HL-60/S4 treated with retinoic acid at 250 ng/mL for 4 days and 3 days (cell line): ENCODE measurements at regions not wholly inside any gene's neighbourhood (a gene's known extent, or its start where the extent isn't known, plus 50 kb on each side); places are given as distances from the start of the nearest gene placed in this dataset.
"Not testable (repeated sequence)": the region's sequence is repeated elsewhere in the genome, so short reads cannot be mapped to it uniquely, and the experiment has no call there.

Experiments used
- in situ Hi-C: fragments of 300-500 bp; cut with MboI; formaldehyde crosslinking; loops from 2 replicates; pipeline ENCODE4 v1.7.0; 2022; ENCODE audit warnings: low sequenced_read_pairs

DNA sequence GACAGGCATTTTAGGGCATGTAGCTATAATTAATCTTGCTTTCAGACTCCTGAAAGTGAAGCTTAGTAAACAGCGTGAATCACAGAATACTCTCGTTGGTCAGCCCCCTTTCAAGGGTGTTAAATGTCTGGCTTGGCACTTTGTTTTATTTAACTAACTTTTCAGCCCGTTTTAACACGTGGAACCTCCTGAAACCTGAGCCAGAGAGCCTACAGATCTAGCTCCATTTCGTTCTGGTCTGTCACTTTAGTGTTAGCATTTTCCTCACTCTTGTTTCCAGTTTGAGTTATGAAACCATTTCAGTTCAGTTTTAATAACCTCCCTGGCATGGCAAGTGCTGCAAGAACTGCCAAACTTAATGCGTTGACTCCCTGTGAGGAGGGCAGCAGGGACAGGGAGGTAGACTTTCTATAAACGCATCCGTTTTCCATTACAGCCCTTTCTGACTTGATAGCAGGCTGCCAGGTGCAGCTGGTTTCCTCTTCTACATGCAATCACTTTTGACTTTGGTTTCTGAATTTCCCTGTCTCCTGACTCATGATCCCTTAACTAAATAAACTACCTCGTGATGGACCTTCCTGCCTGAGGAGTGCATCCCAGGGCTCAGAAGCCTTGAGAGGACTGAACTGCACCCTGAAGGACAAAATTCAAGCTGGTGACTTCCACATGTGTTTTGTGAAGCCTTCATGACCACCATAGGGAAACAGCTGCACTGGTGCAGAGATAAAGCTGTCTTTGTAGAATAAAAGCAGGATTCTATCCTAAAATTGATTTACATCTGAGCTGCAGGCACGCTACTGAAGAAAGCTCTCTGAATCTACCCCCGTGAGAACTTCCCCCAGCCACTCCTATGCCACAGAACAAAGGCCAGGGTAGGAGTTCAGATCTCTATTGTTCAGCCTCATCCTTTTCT lies 192.6 kb downstream of the DLEU7 start:
- in situ Hi-C loops: no loop called here

DNA sequence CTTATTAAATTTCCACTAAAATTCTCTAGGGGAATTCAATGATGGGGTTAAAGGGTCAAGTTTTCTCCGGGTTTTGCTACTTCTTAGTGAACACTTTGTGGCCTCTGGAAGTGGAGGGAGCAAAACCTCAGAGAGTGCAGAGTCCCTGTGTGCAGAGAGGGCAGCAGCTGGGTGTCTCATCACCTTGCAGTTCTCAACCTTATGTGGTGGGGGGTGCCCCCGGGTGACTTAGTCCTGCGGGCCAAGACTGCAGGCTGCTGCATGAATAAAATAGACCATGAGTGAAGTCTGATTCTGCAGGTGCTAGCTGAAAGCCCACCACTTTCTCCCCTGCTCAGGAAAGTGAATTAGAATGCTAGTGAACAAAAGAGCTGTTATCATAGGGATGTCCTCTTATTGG lies 191.6 kb downstream of the DLEU7 start:
- in situ Hi-C loops: no loop called here

DNA sequence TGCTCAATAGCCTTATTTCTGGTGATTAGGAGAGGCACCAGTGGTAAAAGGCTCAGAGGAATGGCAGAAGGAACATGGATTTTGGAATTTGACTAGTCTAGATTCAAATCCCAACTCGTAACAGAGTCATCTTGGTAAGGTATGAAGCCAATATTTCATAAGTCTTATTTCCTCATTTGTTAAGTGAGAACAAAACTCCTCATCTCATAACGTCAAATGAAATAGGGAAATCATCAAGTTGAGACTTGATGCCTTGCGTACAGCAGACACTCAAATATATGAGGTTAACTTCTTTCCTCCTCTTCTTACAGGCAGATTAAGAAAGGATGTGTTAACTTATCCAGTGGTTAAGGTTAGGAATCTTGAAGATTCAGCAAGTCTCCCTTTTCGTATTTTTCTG lies 189.2 kb downstream of the DLEU7 start:
- in situ Hi-C loops: no loop called here

DNA sequence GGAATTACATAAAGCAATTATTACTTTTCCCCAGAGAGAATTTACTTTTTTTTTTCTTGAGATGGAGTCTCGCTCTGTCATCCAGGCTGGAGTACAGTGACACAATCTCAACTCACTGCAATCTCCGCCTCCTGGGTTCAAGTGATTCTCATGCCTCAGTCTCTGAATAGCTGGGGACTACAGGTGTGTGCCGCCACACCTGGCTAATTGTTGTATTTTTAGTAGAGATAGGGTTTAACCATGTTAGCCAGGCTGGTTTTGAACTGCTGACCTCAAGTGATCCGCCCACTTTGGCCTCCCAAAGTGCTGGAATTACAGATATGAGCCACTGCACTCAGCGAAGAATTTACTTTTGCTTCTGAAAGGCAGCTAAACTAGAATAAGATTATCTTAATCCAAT lies 181.6 kb downstream of the DLEU7 start:
- in situ Hi-C loops: not testable (repeated sequence)

DNA sequence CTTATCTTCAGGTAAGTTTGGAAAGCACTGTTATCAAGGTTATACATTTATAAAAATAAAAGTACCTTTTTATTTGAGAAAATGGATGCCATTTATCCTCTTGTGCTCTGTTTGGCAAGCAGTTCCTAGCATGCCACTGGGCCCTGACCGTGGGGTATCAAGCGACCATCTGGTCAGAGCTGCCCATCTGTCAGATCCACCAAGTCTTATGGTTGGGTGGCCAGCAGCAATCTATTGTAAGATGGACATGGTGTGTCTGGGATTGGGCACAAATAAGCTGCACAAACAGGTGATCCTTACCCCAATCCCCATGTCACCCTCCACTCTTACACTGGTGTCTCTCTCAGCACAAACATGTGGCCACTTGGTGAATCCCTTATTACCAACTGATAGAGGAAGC lies 178.5 kb downstream of the DLEU7 start:
- in situ Hi-C loops: no loop called here

DNA sequence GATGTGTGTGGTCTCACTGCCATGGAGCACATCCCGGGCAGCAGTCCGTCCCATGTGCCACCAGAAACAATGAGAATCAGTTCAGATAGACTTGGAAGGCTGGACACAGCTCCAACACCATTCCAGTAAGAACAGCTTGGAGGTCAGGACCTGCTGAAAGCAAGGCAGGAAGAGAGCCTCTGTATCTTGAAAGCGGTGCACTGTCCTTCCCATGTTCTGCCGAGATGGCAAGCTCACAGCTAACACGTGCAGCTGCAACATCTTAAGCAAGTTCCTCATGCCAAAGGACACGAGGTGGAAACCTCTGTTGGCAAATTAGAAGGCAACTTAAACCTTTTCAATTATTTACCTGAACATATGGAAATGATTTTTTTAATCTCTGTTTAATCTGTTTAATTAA lies 175.4 kb downstream of the DLEU7 start:
- in situ Hi-C loops: no loop called here

DNA sequence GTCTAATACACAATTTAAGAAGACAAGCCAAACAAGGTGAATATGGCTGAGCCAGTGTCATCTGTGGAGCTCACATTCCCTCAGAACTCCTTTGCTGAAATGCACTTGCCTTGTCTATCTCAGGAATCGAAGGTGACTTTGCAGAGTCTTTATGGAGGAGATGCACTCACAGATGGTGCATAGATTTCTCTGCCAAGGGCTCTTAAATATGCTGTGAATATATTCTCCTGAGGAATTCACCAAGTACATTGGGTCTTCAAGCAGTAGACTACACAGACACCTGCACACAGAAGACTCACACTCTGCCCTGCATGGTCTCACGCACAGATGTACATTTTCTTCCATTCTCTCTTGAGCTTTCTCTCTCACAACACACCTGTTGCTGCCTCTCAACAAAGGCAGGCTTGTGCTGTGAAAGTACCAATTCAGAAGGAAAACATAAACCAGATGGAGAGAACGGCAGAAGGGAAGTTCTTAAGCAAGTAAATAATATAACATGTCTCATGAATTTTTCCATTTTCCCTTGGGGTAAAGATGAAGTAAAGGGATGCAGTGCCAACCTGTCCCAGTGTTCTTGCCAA lies 174.7 kb downstream of the DLEU7 start:
- in situ Hi-C loops: no loop called here

DNA sequence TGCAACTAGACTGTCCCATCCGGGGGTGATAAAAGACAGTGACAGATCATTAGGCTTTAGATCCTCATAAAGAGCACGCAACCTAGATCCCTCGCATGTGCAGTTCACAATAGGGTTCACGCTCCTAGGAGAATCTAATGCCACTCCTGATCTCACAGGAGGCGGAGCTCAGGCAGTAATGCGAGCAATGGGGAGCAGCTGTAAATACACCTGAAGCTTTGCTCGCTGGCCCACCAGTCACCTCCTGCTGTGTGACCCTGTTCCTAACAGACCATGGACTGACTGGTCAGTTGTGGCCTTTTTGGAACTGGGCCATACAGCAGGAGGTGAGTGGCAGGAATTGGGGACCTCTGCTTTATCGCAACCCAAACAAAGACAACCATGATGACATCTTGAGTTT lies 173.2 kb downstream of the DLEU7 start:
- in situ Hi-C loops: no loop called here

DNA sequence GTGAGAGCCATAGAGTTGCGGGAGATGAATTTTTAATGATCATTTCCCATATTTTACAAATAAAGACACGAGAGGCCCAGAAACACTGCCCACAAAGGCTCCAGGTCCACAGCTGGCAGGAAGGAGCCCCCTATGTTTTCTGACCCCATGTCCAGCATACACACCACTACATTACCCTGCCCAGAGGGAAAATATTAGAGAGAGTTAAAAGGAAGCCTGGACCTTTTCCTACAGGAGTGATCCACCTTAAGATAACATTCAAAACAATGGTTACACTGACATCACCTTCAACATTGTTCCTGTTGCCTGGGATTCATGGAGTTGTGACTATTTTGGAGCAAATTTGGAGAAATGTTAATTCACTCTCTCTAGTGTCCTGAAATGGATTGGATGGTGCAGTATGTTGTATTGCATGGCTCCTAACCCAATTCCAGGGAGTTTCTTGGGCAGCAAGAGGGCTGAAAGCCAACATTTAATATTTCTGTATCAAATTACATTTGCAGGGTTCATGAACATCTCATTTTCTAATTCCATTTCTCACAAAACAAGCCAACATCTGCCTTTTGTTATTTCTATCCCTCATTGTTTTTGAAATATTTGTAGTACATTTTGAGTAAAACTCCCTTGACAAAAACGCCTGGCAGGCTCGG lies 172.5 kb downstream of the DLEU7 start:
- in situ Hi-C loops: no loop called here

DNA sequence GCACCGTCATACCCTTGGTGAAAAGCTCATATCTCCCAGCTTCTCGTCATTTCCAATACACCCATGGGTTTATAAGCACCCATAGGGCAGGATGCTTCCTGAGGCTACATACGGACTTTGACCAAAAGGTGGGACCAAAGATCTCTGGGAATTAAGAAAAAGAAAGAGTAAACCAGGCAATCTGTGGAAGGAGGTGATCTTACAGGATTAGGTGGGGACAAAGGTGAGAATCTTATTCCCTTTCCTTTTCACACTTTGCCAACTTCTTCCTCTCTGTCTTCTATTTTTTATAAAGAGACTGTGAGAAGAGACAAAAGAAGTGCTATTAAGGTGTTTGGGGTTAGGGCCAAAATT lies 172.0 kb downstream of the DLEU7 start:
- in situ Hi-C loops: no loop called here

DNA sequence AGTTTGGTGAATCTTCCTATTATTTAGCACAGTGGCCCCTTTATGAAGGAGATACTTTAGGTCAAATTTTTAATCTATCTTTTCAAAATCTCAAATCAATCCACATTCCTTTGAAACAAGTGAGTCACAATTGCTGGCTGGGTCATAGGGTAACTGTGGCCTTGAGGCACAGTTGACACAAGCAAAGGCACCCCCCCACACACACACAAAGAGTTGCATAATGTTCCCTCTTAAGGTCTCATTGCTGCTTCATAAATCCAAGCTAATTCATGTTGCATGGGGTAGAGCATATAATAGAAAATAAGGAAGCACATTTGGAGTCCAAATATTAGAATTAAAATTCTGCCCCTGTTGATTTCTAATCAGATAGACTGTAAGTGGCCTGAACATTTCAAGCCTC lies 171.5 kb downstream of the DLEU7 start:
- in situ Hi-C loops: no loop called here

DNA sequence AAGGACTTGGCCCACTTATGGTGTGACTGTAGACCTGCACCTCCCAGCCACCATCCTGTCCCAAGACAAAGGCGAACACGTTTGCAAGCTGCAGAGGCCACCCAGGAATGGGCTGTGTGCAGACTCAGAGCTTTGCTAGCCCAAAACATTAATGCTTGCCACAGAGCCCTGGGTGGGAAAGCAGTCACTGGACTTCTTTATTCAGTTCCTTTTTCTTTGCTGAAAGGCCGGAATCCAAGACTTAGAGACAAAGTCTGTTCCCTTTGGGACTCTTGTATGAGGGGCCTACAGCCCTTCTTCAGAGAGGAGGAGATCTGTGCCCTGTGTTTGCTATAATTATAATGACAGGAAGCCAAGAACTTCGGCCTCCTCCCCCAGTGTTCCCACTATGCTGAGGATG lies 167.8 kb downstream of the DLEU7 start:
- in situ Hi-C loops: no loop called here

DNA sequence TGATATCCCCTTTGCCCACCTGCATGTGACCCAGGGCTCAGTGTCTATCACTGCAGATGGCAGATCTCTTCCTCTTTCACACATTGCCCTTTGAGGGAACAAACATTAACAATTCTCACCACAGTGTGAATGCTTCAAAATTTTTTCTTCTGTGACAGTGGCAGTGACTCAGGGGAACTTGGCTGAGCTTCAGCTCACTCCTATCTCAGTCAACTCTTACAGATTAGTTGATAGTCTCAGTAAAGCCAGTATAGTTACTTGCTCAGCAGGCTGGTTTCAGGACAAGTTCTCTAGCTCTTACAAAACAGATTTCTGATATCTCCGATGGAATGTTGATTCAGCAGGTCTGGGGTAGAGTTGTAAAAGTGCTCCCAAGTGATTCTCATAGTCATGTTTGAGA lies 166.9 kb downstream of the DLEU7 start:
- in situ Hi-C loops: no loop called here

DNA sequence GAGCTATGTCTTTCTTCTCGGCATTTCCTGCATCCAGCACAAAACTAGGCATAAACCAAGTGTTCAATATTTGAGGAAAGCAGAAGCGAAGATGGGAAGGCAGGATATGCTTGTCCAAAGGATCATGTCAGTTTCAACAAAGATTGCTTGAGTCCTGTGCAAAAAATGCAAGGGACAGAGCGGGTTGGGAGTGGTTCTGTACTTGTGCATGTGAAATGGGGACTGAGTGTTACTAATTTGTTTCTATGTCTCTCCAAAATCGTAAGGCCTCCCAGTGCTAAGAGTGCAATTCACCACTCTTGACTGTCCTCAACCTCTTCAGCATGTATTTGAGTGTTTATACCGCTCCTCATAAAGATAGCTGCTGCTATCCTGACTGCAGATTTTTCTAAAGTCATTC lies 166.2 kb downstream of the DLEU7 start:
- in situ Hi-C loops: no loop called here

DNA sequence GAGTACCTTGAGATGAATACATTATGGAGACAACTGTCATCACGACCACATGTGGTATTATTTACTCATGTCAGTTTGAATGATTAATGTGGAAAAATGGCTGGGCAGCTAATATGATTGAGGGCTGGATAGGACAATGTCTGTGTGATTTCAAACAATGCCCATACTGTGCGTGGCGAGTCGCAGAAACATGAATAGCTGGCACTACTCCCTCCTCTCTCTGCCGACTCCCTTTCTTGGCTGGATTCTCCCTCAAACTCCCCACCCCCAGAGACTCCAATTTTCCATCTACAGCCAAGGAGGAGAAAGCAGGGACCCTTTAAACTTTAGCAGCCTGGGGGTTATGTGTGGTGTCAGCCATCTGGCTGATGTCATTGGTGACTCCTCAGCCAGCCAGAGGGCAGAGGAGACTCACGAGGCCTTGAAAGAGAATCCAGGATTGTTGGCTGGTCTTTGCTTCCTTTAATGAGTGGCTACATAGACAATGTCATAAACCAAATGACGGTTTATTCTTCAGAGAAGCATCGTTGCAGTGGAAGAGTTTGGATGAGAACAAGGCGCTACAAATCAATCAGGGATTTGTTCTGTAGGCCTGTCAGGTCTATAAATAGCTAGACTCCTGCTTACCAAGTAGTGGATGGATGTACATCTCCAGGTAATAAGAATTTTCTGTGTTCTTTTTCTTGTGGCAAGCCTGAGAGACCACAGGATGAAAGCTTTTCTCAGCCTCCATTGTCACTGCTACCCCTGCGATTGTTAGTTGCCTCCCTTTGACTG lies 165.6 kb downstream of the DLEU7 start:
- in situ Hi-C loops: no loop called here

DNA sequence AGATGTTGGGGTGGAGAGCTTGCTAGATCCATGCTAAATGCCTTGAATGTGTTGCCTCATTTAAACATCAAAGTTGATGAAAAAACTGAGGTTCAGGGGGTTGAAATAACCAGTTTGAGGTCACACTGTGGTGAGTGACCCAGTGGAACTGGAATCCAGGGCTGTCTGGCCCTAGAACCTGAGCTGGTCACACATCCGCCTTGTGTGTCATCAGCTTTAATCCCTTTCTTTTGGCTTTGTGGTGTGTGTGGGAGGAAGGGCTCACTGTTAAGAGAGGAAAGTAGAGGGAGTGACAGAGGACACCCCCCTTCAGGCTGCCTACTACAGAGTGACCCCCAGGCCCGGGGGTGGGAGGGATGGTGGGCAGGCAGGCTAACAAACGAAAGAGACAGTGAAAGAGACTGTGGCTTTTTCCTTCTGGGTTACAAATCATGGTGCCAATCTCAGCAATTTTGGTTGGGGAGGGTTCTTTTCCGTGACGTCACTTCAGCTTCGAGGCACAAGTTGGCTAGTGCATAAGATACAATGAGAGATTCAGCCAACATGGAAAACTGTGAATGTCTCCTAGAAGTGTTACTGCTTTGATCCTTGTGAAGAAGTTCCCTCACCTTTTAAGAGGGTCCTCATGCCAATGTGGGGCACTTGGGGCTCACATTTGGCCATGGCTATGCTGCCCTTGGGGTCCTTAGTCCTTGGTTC lies 164.9 kb downstream of the DLEU7 start:
- in situ Hi-C loops: no loop called here

DNA sequence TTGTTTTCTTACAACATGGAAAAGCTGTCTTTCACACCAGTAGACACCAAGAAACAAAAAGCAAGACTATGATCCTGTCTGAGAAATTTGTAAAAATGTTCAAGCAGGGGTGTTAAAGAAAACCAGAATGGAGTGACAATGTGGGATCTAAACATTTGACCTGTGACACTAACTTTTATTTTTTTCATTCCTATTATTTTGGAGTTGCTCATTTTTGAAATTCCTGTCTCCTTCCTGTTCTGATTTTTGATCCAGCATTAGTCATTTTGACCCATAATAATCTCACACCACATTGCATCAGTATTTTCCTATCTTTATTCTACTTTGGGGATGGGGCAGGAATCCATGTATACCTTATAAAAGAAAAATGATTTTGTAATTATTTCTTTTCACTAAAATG lies 164.2 kb downstream of the DLEU7 start:
- in situ Hi-C loops: no loop called here

DNA sequence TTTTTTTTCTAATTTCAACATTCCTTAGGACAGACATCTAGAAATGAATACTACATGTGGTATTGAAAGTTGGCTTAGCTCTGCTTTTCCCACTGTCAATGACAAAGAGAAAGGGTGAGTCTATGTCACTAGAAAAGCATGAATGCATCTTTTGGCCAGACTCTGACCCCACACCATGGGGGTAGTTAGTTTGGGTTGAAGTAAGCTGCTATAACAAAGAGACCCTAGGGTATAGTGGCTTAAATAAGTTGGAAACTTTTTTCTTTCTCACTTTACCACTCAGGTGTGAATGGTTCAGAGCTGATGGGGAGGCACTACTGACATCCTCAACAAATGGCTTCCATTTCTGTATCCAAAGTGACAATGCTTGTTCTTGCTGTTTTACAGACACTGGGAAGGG lies 161.5 kb downstream of the DLEU7 start:
- in situ Hi-C loops: no loop called here

DNA sequence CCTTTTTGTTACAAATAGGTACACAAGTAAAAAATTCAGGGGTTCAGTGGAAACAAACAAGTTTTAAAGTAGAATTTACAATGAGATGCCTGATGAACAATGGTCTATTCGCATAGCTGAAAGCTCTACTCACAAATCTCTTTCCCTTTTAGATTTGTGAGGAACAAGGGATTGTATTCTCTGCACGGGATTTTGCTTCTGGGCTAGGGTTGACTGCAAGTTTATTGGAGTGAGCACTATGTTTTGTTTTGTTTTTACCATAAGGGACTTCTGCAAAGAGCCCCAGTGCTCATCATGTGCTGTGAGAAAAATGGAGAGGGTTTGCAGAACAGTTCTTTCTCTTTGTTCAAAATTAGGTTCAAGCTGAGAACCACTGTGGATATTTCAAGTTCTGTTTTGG lies 160.5 kb downstream of the DLEU7 start:
- in situ Hi-C loops: no loop called here

DNA sequence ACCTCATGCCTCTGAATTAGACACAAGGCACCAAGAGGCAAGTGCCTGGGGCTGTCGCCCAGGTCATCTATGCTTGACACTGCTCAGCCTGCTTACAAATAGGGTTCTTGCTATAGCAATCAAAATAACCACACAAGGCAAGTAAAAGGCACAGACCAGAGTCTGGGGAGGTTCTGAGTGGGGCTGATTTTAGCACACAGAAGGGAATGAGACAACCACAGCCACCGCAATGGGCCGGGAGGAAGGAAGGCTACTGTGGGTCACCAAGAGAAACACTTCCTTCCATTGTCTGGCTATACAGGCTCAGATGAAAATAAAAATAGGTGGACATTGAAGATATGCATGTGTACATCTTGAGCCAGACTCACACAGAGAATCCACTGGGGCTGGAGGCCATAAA lies 159.1 kb downstream of the DLEU7 start:
- in situ Hi-C loops: no loop called here

DNA sequence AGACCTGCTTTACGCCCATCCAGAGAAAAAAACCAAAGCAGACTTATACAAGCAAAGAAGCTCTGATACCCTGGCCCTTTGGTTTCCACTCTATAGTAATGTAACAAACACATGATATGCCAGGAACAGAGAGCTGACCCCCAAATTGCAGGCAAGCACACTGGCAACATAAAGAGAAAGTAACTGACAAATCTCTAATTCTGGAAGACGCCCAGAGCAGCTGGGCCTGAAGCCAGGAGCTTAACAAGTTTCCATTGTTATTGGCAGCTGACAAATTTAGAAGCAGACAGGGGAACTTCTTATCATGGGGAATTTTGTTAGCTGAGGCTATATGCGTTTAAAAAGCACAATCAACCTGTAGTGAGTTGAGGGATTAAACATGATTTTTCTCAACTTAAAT lies 158.0 kb downstream of the DLEU7 start:
- in situ Hi-C loops: no loop called here
